ENCODE measurements at regions not wholly inside any gene's neighbourhood (a gene's known extent, or its start where the extent isn't known, plus 50 kb on each side); places are given as distances from the start of the nearest gene placed in this dataset.
"Not testable (repeated sequence)": the region's sequence is repeated elsewhere in the genome, so short reads cannot be mapped to it uniquely, and the experiment has no call there.

GRCh38 chr6:25176466-25176865, 102.7 kb upstream of the CARMIL1 start:
- intact Hi-C loops (cut with micrococcal nuclease): loop anchor here (5.0 kb wide), 1 partner anchor 59 kb away; no protein-coding TSS in a partner anchor

- intact Hi-C loops (cut with micrococcal nuclease): loop anchor here (5.0 kb wide), 1 partner anchor 60 kb away; no protein-coding TSS in a partner anchor
Observed at GRCh38 chr6:25177500-25178028, 101.6 kb upstream of the CARMIL1 start.

DNA sequence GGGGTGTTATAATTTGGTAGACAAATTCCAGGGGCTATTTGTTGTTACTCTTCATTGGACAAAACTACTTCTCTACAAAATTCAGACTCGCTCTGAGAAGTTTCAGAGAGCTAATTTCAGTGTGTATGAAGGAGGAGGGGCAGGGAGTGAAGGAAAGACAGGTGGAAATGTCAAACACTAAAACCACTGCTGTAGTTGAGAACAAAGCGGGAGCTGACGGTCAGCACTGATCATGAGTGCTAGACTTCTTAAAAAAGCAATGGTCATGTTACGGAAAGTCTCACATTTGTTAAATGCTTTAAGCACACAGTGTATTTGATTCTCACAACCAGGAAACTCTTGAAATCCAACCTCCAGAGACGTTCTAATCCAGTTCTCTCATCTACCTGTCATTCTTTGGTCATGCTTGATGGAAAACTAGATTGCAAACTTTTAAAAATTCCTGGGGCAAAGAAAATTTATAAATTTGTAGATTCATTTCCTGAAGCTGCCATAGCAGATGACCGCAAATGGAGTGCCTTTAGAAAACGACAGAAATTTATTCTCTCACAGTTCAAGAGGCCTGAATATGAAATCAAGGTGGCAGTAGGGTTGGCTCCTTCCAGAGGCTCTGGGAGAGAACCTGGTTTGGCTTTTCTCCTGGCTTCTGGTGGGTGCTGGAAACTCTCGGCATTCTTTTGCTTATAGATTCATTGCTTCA, 100.7 kb upstream of the CARMIL1 start:
- intact Hi-C loops (cut with micrococcal nuclease): loop anchor here (5.0 kb wide), 1 partner anchor 61 kb away; no protein-coding TSS in a partner anchor

- intact Hi-C loops (cut with micrococcal nuclease): loop anchor here (5.0 kb wide), 1 partner anchor 62 kb away; no protein-coding TSS in a partner anchor
Observed at GRCh38 chr6:25179051-25179778, 100.0 kb upstream of the CARMIL1 start.

- intact Hi-C loops (cut with micrococcal nuclease): no loop called here
Observed at GRCh38 chr6:25180630-25181349, 98.4 kb upstream of the CARMIL1 start.

DNA sequence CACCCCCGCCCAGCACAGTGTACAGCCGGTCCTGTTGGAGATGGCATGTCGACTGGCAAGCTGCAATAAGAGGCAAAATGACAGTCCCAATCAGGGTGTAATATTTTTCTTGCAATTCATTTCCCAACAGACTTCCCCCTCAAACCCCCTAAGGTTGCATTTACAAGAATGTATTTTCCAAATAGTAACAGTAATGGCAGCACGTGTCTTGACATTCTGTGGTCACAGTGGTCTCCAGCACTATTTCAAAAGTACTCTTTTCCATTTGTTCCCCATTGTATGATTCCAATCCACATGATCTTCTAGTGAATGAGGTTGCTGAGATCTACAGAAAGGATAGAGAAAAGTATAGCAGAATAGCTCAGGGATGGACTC, 97.8 kb upstream of the CARMIL1 start:
- intact Hi-C loops (cut with micrococcal nuclease): no loop called here

DNA sequence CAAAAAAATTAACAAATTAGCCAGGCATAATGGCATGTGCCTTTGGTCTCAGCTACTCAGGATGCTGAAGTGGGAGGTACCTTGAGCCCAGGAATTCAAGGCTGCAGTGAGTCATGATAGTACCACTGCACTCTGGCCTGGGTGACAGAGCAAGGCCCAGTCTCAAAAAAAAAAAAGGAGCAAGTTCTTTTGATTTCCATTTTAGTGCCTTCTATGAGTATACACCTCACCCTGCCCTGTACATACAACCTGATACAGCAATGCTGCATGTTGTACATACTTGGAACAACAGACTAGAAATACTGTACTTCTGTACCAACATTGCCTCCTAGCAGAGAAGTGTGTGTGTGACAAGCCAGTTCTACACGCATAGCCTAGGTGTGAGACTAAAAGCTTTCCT, 97.3 kb upstream of the CARMIL1 start:
- intact Hi-C loops (cut with micrococcal nuclease): no loop called here

DNA sequence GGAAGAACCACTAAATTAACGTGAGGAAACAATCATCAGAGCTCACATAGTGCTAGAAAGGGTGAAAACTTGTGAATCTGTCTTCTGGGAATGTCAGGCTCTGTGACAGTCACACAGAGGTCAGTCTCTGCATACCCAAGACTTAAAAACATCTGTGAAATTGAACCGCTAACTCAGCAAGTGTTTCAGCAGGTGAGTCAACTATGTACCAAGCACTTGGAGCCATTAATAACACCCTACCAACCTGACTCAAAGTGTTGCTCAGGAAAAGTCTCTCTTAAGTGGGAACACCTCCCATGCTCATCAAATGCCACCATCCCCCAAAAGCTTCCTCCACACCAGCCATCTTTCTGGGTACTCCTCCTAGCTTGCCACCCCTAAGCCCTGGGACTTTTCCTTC, 92.3 kb upstream of the CARMIL1 start:
- intact Hi-C loops (cut with micrococcal nuclease): no loop called here

DNA sequence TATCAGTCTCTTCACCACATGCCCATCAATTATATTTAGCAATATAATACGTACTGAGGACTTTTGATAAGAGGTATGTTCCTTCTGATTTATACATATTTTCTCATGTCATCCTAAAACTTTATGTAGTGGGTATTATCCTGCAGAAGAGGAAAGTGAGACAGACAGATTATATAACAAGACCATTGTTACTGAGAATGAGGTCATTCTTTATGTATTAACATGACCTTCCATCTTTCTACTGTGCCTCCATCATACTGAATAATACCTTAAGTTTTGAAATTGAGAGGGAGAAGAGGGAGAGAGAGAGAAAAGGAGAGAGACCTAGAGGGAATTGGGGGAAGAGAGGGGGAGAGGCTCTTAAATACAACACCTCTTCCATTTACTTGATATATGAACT, 90.9 kb upstream of the CARMIL1 start:
- intact Hi-C loops (cut with micrococcal nuclease): no loop called here

DNA sequence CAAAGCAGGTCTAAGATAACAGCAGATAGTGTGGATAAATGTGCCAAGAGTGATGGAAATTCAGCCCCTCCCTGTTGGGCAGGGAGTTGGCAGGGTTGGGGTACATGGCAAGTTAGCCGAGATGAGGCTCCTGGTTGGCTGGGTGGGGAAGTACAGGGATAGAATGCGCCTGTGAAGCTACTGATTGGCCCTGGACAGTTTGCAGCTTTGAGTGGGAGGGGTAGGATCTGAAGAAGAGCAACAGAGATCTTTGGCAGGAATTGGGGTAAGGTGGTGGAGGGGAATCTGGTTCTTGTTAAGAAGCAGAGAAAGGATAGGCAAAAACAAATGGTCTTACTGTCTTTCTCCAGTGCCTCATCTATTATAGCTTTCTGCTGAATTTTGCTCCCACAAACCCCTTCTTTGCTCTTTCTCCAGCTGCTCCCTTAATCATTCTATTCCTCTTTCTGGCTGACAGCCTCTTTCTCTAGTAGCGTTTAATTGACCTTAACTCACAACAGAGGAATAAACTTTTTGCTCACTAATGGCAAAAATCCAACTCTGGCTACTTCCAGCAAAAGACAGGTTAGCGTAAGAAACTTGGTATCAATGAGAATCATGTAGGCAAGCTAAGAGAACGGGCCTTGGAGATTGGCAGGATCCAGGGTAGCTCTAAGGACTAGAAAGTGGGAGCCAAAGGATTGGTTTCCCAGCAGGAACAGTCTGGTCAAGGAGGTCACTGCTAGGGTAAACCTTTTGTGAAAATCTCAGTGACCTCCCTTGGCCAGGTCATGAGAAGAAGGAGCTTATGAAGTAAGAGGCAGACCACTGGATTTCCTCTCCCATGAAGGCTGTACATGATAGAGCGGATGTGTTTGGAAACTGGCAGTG, 86.3 kb upstream of the CARMIL1 start:
- intact Hi-C loops (cut with micrococcal nuclease): no loop called here

DNA sequence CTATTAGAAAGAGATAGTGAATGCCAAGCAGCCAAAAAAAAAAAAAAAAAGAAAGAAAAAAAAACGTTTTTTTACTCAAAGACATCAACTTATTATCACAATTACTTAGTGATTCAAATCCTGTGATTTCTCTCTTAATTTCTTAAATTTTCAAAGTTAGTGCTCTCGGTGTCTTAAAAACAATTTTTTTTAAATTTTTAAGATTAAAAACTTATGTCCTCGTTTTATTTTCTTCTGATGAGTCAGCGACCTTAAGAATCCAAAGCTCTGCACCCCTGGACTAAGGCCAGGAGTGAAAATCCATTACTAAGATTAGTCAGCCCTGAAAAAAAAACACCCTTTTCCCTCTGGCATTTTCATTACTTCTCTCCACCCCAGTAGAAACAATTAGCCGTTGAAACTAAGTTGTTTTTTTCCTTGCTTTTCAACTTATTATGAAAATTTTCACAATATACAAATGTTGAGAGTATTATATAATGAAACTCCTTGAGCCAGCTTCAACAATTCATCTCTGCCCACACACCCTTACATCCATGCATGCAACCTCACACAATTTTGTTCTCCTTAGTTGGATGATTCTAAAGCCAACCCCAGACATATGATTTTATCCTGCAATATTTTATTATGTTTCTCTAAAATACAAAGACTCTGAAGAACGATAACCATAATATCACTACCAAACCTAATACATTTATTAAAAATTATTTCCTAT, 85.6 kb upstream of the CARMIL1 start:
- intact Hi-C loops (cut with micrococcal nuclease): no loop called here

GRCh38 chr6:25194172-25194678, 84.9 kb upstream of the CARMIL1 start:
- intact Hi-C loops (cut with micrococcal nuclease): no loop called here

DNA sequence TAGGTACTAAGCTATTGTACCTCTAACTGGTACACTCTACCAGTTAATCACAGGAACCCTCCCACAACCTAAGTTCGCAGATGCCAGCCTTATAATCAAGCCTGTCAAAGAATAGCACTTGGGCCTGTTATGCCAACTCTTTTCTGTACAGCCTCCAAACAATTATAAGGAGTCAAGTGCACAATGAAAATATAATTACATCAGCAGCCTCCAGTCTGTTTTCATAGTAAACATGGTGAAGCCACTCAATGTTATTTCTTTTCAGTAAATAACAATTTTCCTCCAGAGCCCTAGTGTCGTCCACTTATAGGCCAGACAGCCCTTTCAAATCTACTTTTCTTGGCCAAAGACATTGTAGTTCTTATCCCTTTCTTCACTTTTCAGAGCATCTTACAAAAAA, 82.7 kb upstream of the CARMIL1 start:
- intact Hi-C loops (cut with micrococcal nuclease): no loop called here

DNA sequence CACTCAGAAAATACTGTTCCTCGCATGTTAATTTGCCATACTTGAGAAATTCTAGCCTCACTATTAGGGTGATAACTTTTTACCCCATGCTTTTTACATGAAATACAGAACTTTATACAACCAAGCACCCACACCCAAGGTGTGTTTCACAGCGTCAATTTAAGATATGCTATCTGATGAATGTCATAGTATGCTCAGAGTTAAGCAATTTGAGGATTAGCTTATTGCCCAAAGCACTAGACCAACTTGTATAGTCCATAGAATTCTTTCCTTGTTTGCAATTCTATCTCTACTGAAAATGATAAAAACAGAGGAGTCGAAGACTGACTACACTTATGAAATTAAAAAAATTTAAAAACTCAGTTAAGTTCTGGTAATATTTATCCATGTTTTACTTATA, 82.1 kb upstream of the CARMIL1 start:
- intact Hi-C loops (cut with micrococcal nuclease): no loop called here

DNA sequence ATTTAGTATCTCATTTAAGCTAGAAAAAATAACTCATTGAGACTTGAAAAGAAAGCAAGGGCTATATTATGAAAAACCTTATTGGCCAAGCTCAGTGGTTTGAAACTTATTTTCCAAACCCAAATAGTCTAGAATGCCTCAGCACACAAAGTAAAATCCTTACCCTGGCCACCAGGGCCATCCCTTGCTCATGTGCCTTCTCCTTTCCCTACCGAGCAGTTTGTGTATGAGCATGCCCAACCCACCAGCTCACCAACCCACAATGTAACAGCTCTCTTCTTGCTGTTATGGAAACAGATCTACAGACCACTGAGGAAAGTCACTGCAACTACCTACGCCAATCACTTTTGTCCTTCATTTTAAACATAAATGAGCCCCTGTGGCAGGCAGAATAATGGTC, 79.6 kb upstream of the CARMIL1 start:
- intact Hi-C loops (cut with micrococcal nuclease): no loop called here

DNA sequence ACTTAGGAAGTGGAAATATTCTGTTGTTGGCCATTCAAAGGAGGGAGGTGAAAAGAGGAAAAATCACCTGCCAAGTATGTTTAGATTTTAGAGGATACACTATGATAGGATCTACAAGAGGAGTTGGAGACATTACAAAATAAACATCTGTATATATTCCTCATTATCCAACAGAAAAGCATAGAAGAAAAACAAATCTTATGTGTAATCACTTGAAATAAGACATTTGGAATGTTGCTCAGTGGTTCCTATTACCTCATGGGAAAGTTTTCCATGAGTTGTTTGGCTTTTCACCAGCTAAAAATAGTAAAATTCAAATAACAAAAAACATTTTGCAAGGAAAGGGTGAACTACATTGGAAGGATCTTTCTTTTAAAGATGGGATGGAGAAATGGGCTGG, 76.7 kb upstream of the CARMIL1 start:
- intact Hi-C loops (cut with micrococcal nuclease): no loop called here

GRCh38 chr6:25205629-25206028, 73.5 kb upstream of the CARMIL1 start:
- intact Hi-C loops (cut with micrococcal nuclease): no loop called here

DNA sequence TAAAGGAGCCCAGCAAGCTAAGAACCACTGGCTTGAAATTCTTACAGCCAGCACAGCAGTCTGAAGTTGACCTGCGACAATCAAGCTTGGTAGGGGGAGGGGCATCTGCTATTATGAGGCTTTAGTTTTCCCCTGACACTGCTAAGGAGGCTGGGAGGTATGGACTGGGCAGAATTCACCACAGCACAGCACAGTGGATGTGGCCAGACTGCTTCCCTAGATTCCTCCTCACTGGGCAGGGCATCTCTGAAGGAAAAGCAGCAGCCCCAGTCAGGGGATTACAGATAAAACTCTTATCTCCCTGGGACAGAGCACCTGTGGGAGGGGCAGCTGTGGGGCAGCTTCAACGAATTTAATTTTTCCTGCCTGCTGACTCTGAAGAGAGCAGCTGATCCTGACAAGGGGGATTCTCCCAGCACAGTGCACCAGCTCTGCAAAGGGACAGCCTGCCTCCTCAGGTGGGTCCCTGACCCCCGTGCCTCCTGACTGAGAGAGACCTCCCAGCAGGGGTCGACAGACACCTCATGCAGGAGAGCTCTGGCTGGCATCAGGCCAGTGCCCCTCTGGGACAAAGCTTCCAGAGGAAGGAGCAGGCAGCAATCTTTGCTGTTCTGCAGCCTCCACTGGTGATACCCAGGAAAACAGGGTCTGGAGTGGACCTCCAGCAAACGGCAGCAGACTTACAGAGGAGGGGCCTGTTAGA, 71.6 kb upstream of the CARMIL1 start:
- intact Hi-C loops (cut with micrococcal nuclease): not testable (repeated sequence)

DNA sequence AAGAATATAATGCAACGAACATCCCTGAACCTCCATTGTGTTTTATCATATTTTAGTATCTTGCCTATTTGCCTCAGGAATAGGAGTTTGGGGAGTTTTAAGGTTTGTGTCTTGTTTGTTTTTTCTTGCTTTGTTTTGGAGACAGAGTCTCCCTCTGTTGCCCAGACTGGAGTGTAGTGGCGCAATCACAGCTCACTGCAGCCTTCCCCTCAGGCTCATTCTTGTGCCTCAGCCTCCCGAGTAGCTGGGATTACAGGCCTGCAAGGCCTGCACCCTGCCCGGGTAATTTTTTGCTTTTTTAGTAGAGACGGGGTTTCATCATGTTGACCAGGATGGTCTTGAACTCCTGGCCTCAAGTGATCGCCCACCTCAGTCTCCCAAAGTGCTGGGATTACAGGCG, 63.3 kb upstream of the CARMIL1 start:
- intact Hi-C loops (cut with micrococcal nuclease): no loop called here

DNA sequence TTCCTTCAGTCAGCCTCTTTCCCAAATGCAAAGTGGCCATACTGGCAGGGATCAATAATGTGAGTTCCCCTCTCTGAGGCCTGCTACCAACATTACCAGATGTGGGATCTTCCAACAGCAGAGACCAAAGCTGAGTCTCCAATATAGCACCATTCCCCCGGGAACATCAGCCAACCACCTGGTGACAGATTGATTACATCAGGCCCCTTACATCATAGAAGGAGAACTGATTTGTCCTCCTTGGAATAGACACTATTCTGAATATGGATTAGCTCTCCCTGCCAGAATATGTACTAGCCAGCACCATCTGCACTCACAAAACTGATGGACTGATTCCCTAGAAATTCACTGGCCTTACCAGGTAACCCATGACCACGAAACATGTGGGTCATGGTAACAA, 61.9 kb upstream of the CARMIL1 start:
- intact Hi-C loops (cut with micrococcal nuclease): no loop called here

Data from T-helper 2 cell treated with Interferon-gamma antibody and Interleukin-4, amounts not matched to agents 100 ng/mL and 5 ng/mL, for 36 hours (primary cell).